ENCODE measurements at regions not wholly inside any gene's neighbourhood (a gene's known extent, or its start where the extent isn't known, plus 50 kb on each side); places are given as distances from the start of the nearest gene placed in this dataset.

GRCh38 chr12:59234391-59234790 is 314.1 kb upstream of the LRIG3 start:
- no peak for DNase-seq (ENCODE audit: low spot score)

- no peak for DNase-seq (ENCODE audit: low spot score)
Observed at GRCh38 chr12:59230334-59230733, 310.0 kb upstream of the LRIG3 start.

- no peak for DNase-seq (ENCODE audit: low spot score)
Observed at GRCh38 chr12:59219148-59219547, 298.8 kb upstream of the LRIG3 start.

GRCh38 chr12:59196989-59197388 is 276.7 kb upstream of the LRIG3 start:
- no peak for DNase-seq (ENCODE audit: low spot score)

- no peak for DNase-seq (ENCODE audit: low spot score)
Observed at GRCh38 chr12:59194794-59195193, 274.5 kb upstream of the LRIG3 start.

- no peak for DNase-seq (ENCODE audit: low spot score)
Observed at GRCh38 chr12:59193476-59194050, 273.3 kb upstream of the LRIG3 start.

GRCh38 chr12:59191372-59191771 is 271.1 kb upstream of the LRIG3 start:
- DNase-seq (ENCODE audit: low spot score) = no peak

- DNase-seq (ENCODE audit: low spot score) = no peak
Observed at GRCh38 chr12:59186451-59186850, 266.1 kb upstream of the LRIG3 start.

- DNase-seq (ENCODE audit: low spot score) = no peak
Observed at GRCh38 chr12:59185295-59185694, 265.0 kb upstream of the LRIG3 start.

GRCh38 chr12:59182658-59183455 is 262.6 kb upstream of the LRIG3 start:
- DNase-seq (ENCODE audit: low spot score) = no peak

GRCh38 chr12:59182191-59182590 is 261.9 kb upstream of the LRIG3 start:
- DNase-seq (ENCODE audit: low spot score) = no peak

- DNase-seq (ENCODE audit: low spot score) = no peak
Observed at GRCh38 chr12:59181196-59181777, 261.0 kb upstream of the LRIG3 start.

- no peak for DNase-seq (ENCODE audit: low spot score)
Observed at GRCh38 chr12:59179231-59179630, 258.9 kb upstream of the LRIG3 start.

GRCh38 chr12:59173695-59174094 is 253.4 kb upstream of the LRIG3 start:
- no peak for DNase-seq (ENCODE audit: low spot score)

GRCh38 chr12:59168647-59169046 is 248.3 kb upstream of the LRIG3 start:
- no peak for DNase-seq (ENCODE audit: low spot score)

- DNase-seq (ENCODE audit: low spot score) = no peak
Observed at GRCh38 chr12:59166457-59166856, 246.2 kb upstream of the LRIG3 start.

- DNase-seq (ENCODE audit: low spot score) = peak; percentile 3
Observed at GRCh38 chr12:59164991-59165718, 244.9 kb upstream of the LRIG3 start.

- DNase-seq (ENCODE audit: low spot score) = no peak
Observed at GRCh38 chr12:59164226-59164625, 243.9 kb upstream of the LRIG3 start.

- DNase-seq (ENCODE audit: low spot score) = no peak
Observed at GRCh38 chr12:59158681-59159080, 238.4 kb upstream of the LRIG3 start.

- no peak for DNase-seq (ENCODE audit: low spot score)
Observed at GRCh38 chr12:59158066-59158465, 237.8 kb upstream of the LRIG3 start.

GRCh38 chr12:59155448-59155847 is 235.1 kb upstream of the LRIG3 start:
- no peak for DNase-seq (ENCODE audit: low spot score)

- peak; percentile 29 for DNase-seq (ENCODE audit: low spot score)
Observed at GRCh38 chr12:59151243-59151642, 230.9 kb upstream of the LRIG3 start.
